ENCODE measurements at regions not wholly inside any gene's neighbourhood (a gene's known extent, or its start where the extent isn't known, plus 50 kb on each side); places are given as distances from the start of the nearest gene placed in this dataset.

GRCh38 chr11:13105237-13105844 is 96.2 kb downstream of the RASSF10 start:
- DNase-seq = no peak

- DNase-seq = no peak
Observed at GRCh38 chr11:13107544-13108044, 98.5 kb downstream of the RASSF10 start.

- DNase-seq = no peak
Observed at GRCh38 chr11:13108416-13108815, 99.3 kb downstream of the RASSF10 start.

GRCh38 chr11:13109616-13110015 is 100.5 kb downstream of the RASSF10 start:
- no peak for DNase-seq

- DNase-seq = no peak
Observed at GRCh38 chr11:13110145-13110544, 101.0 kb downstream of the RASSF10 start.

GRCh38 chr11:13110929-13111812 is 102.1 kb downstream of the RASSF10 start:
- no peak for DNase-seq

- no peak for DNase-seq
Observed at GRCh38 chr11:13111813-13112130, 102.7 kb downstream of the RASSF10 start.

GRCh38 chr11:13114566-13115379 is 105.7 kb downstream of the RASSF10 start:
- DNase-seq = no peak

- DNase-seq = no peak
Observed at GRCh38 chr11:13115380-13115675, 106.2 kb downstream of the RASSF10 start.

GRCh38 chr11:13116491-13116890 is 107.4 kb downstream of the RASSF10 start:
- no peak for DNase-seq

- no peak for DNase-seq
Observed at GRCh38 chr11:13117344-13117743, 108.2 kb downstream of the RASSF10 start.

GRCh38 chr11:13118194-13118593 is 109.1 kb downstream of the RASSF10 start:
- no peak for DNase-seq

GRCh38 chr11:13118650-13119049 is 109.5 kb downstream of the RASSF10 start:
- no peak for DNase-seq

- DNase-seq = no peak
Observed at GRCh38 chr11:13119361-13119760, 110.2 kb downstream of the RASSF10 start.

- DNase-seq = no peak
Observed at GRCh38 chr11:13119941-13120520, 110.9 kb downstream of the RASSF10 start.

GRCh38 chr11:13120691-13121090 is 111.6 kb downstream of the RASSF10 start:
- DNase-seq = no peak

GRCh38 chr11:13126430-13126829 is 117.3 kb downstream of the RASSF10 start:
- DNase-seq = no peak

- DNase-seq = no peak
Observed at GRCh38 chr11:13127161-13127560, 118.0 kb downstream of the RASSF10 start.

- no peak for DNase-seq
Observed at GRCh38 chr11:13128354-13128753, 119.2 kb downstream of the RASSF10 start.

GRCh38 chr11:13134066-13134465 is 125.0 kb downstream of the RASSF10 start:
- DNase-seq = no peak

- DNase-seq = no peak
Observed at GRCh38 chr11:13134886-13135285, 125.8 kb downstream of the RASSF10 start.

- no peak for DNase-seq
Observed at GRCh38 chr11:13135385-13136271, 126.5 kb downstream of the RASSF10 start.
